Liver (tissue), 8 donors: ENCODE measurements at regions not wholly inside any gene's neighbourhood (a gene's known extent, or its start where the extent isn't known, plus 50 kb on each side); places are given as distances from the start of the nearest gene placed in this dataset.

ENCODE experiments used
- DNase-seq: peaks from one replicate; pipeline ENCODE4 v3.0.0-alpha.2; 2017; ENCODE audit warnings: low spot score
- H3K27ac ChIP-seq, 2 donors: one replicate each; pipeline ENCODE4 v1.7.0; 2013; ENCODE audit warnings: inconsistent platforms in 2 of 2, low read length in 2 of 2, control low read depth in 1 of 2, low read depth in 1 of 2, mild to moderate bottlenecking in 1 of 2
- H3K27me3 ChIP-seq, 4 donors: one replicate each; pipeline versions ENCODE4 v1.6.1 to v1.7.0; 2013; ENCODE audit warnings: low read length in 3 of 4, inconsistent platforms in 1 of 4, mild to moderate bottlenecking in 1 of 4, moderate library complexity in 1 of 4; ENCODE audit not compliant: control insufficient read depth in 4 of 4, insufficient read depth in 4 of 4
- H3K36me3 ChIP-seq, 4 donors: one replicate each; pipeline versions ENCODE4 v1.6.1 to v1.7.0; 2013; ENCODE audit warnings: low read length in 3 of 4, mild to moderate bottlenecking in 3 of 4, low read depth in 1 of 4, moderate library complexity in 1 of 4; ENCODE audit not compliant: control insufficient read depth in 4 of 4, insufficient read depth in 3 of 4
- H3K4me1 ChIP-seq, 4 donors: one replicate each; pipeline versions ENCODE4 v1.6.1 to v1.7.0; 2013; ENCODE audit warnings: low read length in 3 of 4, mild to moderate bottlenecking in 3 of 4, moderate library complexity in 1 of 4; ENCODE audit not compliant: control insufficient read depth in 4 of 4, insufficient read depth in 4 of 4
- H3K4me3 ChIP-seq, 3 donors: one replicate each; pipeline versions ENCODE4 v1.6.1 to v1.7.0; 2013; ENCODE audit warnings: low read length in 3 of 3, control low read depth in 1 of 3, low read depth in 1 of 3, mild to moderate bottlenecking in 1 of 3
- H3K9ac ChIP-seq, 2 donors: one replicate each; pipeline ENCODE4 v1.7.0; 2013; ENCODE audit warnings: low read length in 2 of 2, mild to moderate bottlenecking in 2 of 2, moderate library complexity in 2 of 2, control low read depth in 1 of 2, low read depth in 1 of 2
- H3K9me3 ChIP-seq, 4 donors: one replicate each; pipeline versions ENCODE4 v1.6.1 to v1.7.0; 2013; ENCODE audit warnings: low read length in 3 of 4; ENCODE audit not compliant: control insufficient read depth in 4 of 4
- EGR1 ChIP-seq, 2 donors: IDR thresholded peaks; 2 replicates each; pipeline ENCODE4 v1.6.1; 2016 to 2018; ENCODE audit warnings: antibody characterized with exemption in 2 of 2, low read depth in 2 of 2
- FOXA1 ChIP-seq: IDR thresholded peaks from 2 replicates; pipeline ENCODE4 v1.6.1; 2016; ENCODE audit warnings: antibody characterized with exemption
- FOXA2 ChIP-seq: IDR thresholded peaks from 2 replicates; pipeline ENCODE4 v1.6.1; 2016; ENCODE audit warnings: antibody characterized with exemption
- GABPA ChIP-seq, 2 donors: IDR thresholded peaks in 1 of 2; conservative IDR thresholded peaks in 1 of 2; 2 replicates each; pipeline ENCODE4 v1.6.1; 2016; ENCODE audit warnings: antibody characterized with exemption in 2 of 2, mild to moderate bottlenecking in 1 of 2, moderate library complexity in 1 of 2
- HNF4A ChIP-seq, 2 donors: conservative IDR thresholded peaks; 2 replicates each; pipeline ENCODE4 v1.6.1; 2016; ENCODE audit warnings: antibody characterized with exemption in 2 of 2, mild to moderate bottlenecking in 2 of 2
- HNF4G ChIP-seq: IDR thresholded peaks from 2 replicates; pipeline ENCODE4 v1.6.1; 2016; ENCODE audit warnings: antibody characterized with exemption
- JUND ChIP-seq, 2 donors: IDR thresholded peaks; 2 replicates each; pipeline ENCODE4 v1.6.1; 2016; ENCODE audit warnings: antibody characterized with exemption in 2 of 2
- NR2F2 ChIP-seq: IDR thresholded peaks from 2 replicates; pipeline ENCODE4 v1.6.1; 2016; ENCODE audit warnings: antibody characterized with exemption
- RAD21 ChIP-seq, 2 donors: IDR thresholded peaks; 2 replicates each; pipeline ENCODE4 v1.6.1; 2016; ENCODE audit warnings: antibody characterized with exemption in 2 of 2, mild to moderate bottlenecking in 2 of 2
- RXRA ChIP-seq, 2 donors: IDR thresholded peaks; 2 replicates each; pipeline ENCODE4 v1.6.1; 2017 to 2018; ENCODE audit warnings: antibody characterized with exemption in 2 of 2, mild to moderate bottlenecking in 1 of 2
- SP1 ChIP-seq: IDR thresholded peaks from 2 replicates; pipeline ENCODE4 v1.6.1; 2018; ENCODE audit warnings: antibody characterized with exemption, mild to moderate bottlenecking
- TAF1 ChIP-seq: conservative IDR thresholded peaks from 2 replicates; pipeline ENCODE4 v1.6.1; 2016; ENCODE audit warnings: antibody characterized with exemption, mild to moderate bottlenecking
- YY1 ChIP-seq: IDR thresholded peaks from 2 replicates; pipeline ENCODE4 v1.6.1; 2016; ENCODE audit warnings: antibody characterized with exemption, mild to moderate bottlenecking
- WGBS: extraction: QIAGEN DNeasy Blood & Tissue Kit; methylation state at CpG from one replicate; pipeline ENCODE4 v1.1.7; 2013; 5-methylcytosine and 5-hydroxymethylcytosine counted together
- TF ChIP-seq, protein P1 (sequence below): IDR thresholded peaks from 2 replicates; pipeline ENCODE4 v1.6.1; 2016; ENCODE audit warnings: antibody characterized with exemption
- TF ChIP-seq, protein P2 (sequence below): IDR thresholded peaks from 2 replicates; pipeline ENCODE4 v1.6.1; 2016; ENCODE audit warnings: antibody characterized with exemption
- TF ChIP-seq, protein P3 (sequence below): IDR thresholded peaks from 2 replicates; pipeline ENCODE4 v1.6.1; 2016; ENCODE audit warnings: antibody characterized with exemption, mild to moderate bottlenecking
- TF ChIP-seq, protein P4 (sequence below): fragments of 150-350 bp; IDR thresholded peaks from 2 replicates; pipeline ENCODE4 v1.5.1; 2017; ENCODE audit warnings: improper control_type of control experiment, low read depth, low read length; ENCODE audit not compliant: missing input control
- TF ChIP-seq, protein P5 (sequence below): IDR thresholded peaks from 2 replicates; pipeline ENCODE4 v1.6.1; 2016; ENCODE audit warnings: antibody characterized with exemption
- donor health status: healthy.
- donor health status: healthy.
- donor health status: healthy.
- donor health status: healthy.
- donor health status: healthy.

DNA sequence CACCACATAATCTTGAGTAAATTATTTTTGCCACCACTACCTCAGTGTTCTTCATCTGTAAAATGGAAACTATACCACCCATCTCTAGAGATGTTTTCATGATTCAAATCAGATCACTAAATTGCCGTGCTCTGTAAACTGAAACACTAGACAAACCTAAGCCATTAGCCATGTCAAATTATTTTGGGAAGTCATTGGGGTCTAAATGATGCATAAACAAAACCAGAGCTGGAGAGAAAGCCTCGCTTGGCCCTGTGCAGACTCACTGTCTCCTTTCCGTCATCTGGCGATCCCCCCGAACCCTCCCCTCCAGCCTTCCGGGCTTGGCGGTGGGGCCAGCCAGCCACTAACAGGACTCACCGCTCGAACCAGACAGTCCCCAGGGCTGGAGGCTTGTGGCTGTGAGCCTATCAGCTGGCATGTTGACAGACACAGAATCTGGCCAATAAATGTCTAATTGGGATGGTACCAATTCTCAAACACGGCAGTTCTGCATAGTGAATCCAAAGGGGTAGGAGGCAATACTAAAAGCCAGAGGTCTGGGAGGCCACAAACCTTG lies 256.5 kb downstream of the SEC61B start:
- H3K36me3 ChIP-seq: no peaks in the 10 kb centered on the region
- no peak for DNase-seq
- no peak overlapping the region for H3K4me3 ChIP-seq
- no peak for TF ChIP-seq RXRA (IDR thresholded peaks at IDR 0.05)
- no peak for TF ChIP-seq HNF4A (conservative IDR thresholded peaks at IDR 0.05)
- TF ChIP-seq, protein P1, sequence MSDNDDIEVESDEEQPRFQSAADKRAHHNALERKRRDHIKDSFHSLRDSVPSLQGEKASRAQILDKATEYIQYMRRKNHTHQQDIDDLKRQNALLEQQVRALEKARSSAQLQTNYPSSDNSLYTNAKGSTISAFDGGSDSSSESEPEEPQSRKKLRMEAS: no peak
- no peak for TF ChIP-seq TAF1
- no peak for TF ChIP-seq RAD21 (IDR thresholded peaks at IDR 0.05)
- no peak for TF ChIP-seq HNF4G
- no peak for TF ChIP-seq YY1
- no peak for TF ChIP-seq EGR1 (IDR thresholded peaks at IDR 0.05; ENCODE audit: low read depth in 2 of 2)
- TF ChIP-seq JUND (IDR thresholded peaks at IDR 0.05): no peak
- TF ChIP-seq, protein P2, sequence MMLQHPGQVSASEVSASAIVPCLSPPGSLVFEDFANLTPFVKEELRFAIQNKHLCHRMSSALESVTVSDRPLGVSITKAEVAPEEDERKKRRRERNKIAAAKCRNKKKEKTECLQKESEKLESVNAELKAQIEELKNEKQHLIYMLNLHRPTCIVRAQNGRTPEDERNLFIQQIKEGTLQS: no peak
- TF ChIP-seq, protein P3, sequence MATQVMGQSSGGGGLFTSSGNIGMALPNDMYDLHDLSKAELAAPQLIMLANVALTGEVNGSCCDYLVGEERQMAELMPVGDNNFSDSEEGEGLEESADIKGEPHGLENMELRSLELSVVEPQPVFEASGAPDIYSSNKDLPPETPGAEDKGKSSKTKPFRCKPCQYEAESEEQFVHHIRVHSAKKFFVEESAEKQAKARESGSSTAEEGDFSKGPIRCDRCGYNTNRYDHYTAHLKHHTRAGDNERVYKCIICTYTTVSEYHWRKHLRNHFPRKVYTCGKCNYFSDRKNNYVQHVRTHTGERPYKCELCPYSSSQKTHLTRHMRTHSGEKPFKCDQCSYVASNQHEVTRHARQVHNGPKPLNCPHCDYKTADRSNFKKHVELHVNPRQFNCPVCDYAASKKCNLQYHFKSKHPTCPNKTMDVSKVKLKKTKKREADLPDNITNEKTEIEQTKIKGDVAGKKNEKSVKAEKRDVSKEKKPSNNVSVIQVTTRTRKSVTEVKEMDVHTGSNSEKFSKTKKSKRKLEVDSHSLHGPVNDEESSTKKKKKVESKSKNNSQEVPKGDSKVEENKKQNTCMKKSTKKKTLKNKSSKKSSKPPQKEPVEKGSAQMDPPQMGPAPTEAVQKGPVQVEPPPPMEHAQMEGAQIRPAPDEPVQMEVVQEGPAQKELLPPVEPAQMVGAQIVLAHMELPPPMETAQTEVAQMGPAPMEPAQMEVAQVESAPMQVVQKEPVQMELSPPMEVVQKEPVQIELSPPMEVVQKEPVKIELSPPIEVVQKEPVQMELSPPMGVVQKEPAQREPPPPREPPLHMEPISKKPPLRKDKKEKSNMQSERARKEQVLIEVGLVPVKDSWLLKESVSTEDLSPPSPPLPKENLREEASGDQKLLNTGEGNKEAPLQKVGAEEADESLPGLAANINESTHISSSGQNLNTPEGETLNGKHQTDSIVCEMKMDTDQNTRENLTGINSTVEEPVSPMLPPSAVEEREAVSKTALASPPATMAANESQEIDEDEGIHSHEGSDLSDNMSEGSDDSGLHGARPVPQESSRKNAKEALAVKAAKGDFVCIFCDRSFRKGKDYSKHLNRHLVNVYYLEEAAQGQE: no peak
- TF ChIP-seq FOXA2: no peak
- TF ChIP-seq, protein P4, sequence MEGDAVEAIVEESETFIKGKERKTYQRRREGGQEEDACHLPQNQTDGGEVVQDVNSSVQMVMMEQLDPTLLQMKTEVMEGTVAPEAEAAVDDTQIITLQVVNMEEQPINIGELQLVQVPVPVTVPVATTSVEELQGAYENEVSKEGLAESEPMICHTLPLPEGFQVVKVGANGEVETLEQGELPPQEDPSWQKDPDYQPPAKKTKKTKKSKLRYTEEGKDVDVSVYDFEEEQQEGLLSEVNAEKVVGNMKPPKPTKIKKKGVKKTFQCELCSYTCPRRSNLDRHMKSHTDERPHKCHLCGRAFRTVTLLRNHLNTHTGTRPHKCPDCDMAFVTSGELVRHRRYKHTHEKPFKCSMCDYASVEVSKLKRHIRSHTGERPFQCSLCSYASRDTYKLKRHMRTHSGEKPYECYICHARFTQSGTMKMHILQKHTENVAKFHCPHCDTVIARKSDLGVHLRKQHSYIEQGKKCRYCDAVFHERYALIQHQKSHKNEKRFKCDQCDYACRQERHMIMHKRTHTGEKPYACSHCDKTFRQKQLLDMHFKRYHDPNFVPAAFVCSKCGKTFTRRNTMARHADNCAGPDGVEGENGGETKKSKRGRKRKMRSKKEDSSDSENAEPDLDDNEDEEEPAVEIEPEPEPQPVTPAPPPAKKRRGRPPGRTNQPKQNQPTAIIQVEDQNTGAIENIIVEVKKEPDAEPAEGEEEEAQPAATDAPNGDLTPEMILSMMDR: no peak
- TF ChIP-seq, protein P5, sequence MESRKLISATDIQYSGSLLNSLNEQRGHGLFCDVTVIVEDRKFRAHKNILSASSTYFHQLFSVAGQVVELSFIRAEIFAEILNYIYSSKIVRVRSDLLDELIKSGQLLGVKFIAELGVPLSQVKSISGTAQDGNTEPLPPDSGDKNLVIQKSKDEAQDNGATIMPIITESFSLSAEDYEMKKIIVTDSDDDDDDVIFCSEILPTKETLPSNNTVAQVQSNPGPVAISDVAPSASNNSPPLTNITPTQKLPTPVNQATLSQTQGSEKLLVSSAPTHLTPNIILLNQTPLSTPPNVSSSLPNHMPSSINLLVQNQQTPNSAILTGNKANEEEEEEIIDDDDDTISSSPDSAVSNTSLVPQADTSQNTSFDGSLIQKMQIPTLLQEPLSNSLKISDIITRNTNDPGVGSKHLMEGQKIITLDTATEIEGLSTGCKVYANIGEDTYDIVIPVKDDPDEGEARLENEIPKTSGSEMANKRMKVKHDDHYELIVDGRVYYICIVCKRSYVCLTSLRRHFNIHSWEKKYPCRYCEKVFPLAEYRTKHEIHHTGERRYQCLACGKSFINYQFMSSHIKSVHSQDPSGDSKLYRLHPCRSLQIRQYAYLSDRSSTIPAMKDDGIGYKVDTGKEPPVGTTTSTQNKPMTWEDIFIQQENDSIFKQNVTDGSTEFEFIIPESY: no peak
- TF ChIP-seq GABPA (IDR thresholded peaks at IDR 0.05 in 1 of 2, conservative IDR thresholded peaks at IDR 0.05 in 1 of 2): no peak
- no peak for TF ChIP-seq SP1
- TF ChIP-seq FOXA1: no peak
- no peak for TF ChIP-seq NR2F2
- no peak overlapping the region for H3K27ac ChIP-seq
- no peaks in the 10 kb centered on the region for H3K4me1 ChIP-seq
- no peaks in the 10 kb centered on the region for H3K9me3 ChIP-seq
- no peaks in the 10 kb centered on the region for H3K27me3 ChIP-seq
- no peak overlapping the region for H3K9ac ChIP-seq
- whole genome bisulfite sequencing: 81% methylated on average over 10 of the region's 10 CpGs
